ENCODE measurements at regions not wholly inside any gene's neighbourhood (a gene's known extent, or its start where the extent isn't known, plus 50 kb on each side); places are given as distances from the start of the nearest gene placed in this dataset.
"Not testable (repeated sequence)": the region's sequence is repeated elsewhere in the genome, so short reads cannot be mapped to it uniquely, and the experiment has no call there.

DNA sequence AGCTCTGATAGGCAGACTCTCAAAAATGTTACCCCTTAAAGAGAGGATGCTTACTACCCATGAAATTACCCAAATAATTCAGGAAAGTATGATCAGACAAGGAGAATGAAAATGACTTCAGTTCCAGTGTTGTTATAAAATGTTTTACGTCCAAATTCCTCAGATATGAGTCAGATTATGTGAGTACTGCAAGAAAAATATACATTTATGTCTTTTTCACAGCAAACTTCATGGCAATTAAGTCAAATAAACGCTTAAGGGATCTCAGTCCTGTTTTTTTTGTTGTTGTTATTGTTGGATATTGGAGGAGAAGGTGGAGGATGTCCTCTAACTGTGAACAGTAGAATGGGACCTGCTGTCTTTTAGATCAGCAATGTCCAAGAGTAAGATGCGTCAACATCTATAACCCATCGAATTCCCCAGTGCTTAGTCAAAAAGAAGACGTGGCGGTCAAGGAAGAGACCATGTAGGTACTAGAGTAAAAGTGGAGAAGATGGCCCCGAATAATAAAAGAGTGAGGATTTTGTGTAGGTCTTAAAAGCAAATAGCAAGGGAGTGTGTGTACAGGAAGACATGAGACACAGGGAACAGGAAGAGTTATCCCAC is 215.4 kb upstream of the IRS2 start:
- Mint-ChIP-seq H3K27me3 (peaks cover 2% of the 10 kb centered on the region), H3K4me3 (no peak overlapping the region), H3K27ac (no peak overlapping the region), H3K9me3 (no peaks in the 10 kb centered on the region), H3K36me3 (no peaks in the 10 kb centered on the region), H3K4me1 (no peaks in the 10 kb centered on the region)

DNA sequence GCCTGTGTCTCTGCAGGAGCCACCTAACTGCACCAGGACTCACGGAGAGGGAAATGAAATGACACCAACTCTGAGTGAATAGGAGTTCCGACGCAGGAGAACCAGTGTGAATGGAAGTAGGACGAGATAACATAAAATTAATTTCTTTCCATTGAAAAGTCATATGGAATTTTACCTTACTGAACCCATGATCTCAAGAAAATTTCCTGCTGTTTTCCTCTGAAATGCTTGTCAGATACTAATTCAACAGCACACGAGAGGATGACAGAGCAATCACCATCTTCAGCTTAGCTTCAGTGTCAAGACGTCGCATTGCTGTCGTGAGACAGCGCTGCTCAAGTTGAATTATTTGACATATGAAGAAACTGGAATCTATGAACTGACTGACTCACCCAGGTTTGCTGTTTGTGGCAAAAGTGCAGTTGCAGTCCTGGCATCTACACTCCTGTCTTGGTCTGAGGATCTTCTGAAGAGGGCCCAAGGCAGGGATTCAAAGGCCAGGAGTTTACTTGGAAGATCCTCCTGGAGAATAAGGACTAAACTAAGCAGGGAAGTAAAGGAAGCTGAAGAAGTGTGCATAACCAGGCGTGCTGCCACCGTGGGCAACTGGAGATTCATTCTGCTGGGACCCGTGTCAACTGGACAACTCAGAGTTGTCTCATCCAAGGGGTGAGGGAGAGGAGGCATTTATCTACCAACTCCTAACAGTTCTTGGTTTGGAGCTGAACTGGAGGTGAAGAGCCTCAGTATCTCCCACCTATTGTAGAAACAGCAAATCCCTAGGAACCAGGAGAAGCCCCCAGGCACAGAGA is 214.4 kb upstream of the IRS2 start:
- peaks cover 2% of the 10 kb centered on the region for H3K27me3 Mint-ChIP-seq
- no peaks in the 10 kb centered on the region for H3K36me3 Mint-ChIP-seq
- no peak overlapping the region for H3K4me3 Mint-ChIP-seq
- H3K9me3 Mint-ChIP-seq, result no peaks in the 10 kb centered on the region
- no peak overlapping the region for H3K27ac Mint-ChIP-seq
- H3K4me1 Mint-ChIP-seq, result no peaks in the 10 kb centered on the region

DNA sequence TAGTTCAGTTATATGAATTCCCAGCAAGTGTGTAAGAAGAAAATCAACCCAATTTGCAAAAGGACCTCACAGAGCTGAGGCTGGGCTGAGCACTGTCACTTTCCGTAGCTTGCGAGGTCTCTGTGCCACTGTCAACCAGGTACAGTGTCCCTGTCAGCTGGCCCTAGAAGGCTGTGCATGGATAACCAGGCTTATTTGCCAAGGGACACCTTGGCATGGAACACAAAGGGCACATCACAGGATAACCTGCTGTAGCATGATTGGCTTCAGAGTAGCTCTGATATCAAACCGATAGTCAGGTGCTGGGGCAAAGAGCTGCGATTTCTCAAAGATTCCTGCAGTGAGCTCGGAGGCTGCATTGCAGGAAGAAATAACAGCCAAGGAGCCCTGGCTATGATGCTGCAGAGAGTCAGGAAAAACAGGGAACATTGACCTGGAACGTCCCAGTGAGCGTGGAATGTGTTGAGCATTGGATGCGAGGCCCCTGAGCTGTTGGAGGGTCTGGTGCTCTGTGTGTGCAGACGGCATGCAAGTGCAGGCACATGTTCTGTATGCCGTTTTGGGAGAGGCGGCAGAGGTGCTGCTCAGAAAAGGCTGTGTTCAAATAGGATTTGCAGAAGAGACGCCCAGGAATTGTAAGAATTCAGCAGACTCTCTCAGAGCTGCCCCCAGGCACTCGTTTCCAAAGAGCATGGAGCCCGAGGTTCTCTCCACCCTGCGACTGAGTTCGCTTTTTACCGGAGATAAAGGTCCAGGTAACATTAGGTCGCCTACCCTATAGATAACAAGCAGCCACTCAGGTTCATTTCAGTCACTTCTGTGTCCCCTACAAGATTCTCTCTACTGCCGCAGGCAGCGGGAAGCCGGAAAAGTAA is 213.5 kb upstream of the IRS2 start:
- Mint-ChIP-seq H3K4me3 (no peak overlapping the region), H3K36me3 (no peaks in the 10 kb centered on the region), H3K27me3 (peaks cover 2% of the 10 kb centered on the region), H3K9me3 (no peaks in the 10 kb centered on the region), H3K27ac (no peak overlapping the region), H3K4me1 (no peaks in the 10 kb centered on the region)

DNA sequence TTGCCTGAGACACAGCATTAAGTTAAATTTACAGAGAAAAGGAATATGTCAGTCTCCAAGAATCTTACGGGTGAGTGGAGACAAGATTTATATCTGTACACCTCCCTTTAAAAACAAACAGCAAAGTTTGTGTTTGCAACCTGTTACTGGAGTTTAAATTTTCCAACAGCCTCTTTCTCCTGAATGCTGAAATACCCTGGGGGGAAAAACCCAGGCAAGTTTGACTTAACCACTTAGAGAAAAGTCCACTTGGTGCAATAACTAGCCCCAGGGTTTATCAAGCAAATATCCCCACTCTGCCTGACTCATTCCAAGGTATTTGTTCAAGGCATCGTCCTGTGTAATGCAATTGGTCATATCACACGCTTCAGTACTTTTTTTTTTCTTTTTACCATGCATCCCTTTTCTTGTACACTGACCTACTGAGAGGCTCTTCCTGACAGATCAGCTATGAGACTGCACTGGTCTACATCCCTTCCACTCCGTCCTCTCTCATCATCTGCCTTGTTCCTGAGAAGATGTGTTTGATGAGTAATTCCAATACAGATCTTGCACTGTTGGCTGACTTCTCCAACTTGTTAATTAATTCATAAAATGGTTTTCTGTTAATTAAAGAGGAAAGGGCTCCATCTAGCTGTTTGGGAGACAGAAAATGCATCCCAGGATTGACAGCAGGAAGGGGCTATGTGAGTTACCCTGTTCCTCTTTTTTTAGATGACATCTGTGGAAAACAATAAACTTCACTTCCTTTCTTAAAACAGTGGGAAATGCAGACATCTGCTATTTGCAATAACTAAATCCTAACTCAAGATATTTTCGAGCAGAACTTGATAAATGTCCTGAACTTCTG is 212.5 kb upstream of the IRS2 start:
- Mint-ChIP-seq H3K27me3 (peaks cover 2% of the 10 kb centered on the region), H3K4me1 (no peaks in the 10 kb centered on the region), H3K36me3 (no peaks in the 10 kb centered on the region), H3K27ac (no peak overlapping the region), H3K4me3 (no peak overlapping the region), H3K9me3 (no peaks in the 10 kb centered on the region)

DNA sequence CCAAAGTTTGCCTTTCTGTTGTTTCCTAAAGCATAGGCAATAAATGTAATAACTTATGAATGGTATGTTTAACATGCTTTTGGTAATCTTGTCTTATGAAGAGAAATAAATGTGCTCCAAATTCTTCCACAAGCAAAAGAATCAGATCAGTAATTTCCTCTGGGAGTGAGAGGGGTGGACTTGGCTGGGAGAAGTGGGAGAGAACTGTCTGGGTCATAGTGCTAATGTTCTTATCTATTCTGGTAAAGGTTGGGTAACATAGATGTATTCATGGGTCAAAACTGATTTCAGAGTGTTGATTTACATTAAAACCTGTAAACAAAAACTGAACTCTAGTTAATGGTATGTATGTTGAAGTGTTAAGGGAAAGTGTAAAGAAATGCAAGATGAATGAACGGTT is 211.7 kb upstream of the IRS2 start:
- no peak overlapping the region for H3K27ac Mint-ChIP-seq
- no peaks in the 10 kb centered on the region for H3K9me3 Mint-ChIP-seq
- no peaks in the 10 kb centered on the region for H3K4me1 Mint-ChIP-seq
- H3K4me3 Mint-ChIP-seq, result no peak overlapping the region
- peaks cover 2% of the 10 kb centered on the region for H3K27me3 Mint-ChIP-seq
- no peaks in the 10 kb centered on the region for H3K36me3 Mint-ChIP-seq

DNA sequence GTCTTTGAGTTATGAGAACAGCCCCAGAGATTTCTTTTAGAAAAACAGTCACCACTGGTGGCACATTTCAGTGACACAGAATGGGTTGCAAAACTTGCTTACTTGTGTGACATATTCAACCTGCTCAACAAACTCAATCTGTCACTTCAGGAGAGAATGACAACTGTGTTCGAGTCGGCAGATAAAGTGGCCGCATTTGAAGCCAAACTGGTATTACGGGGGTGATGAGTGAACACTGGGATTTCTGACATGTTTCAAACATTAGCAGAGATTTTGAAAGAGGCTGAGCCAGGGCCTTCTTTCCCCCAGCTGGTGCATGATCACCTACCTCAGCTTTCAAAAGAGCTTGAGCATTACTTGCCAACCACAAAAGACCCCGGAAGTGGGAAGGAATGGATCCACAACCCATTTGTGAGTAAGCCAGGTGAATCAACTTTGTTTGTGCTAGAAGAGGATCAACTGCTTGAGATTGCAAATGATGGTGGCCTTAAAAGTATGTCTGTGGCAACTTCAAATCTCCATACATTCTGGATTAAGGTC is 210.7 kb upstream of the IRS2 start:
- not testable (repeated sequence) for H3K4me3 Mint-ChIP-seq, H3K27me3 Mint-ChIP-seq

DNA sequence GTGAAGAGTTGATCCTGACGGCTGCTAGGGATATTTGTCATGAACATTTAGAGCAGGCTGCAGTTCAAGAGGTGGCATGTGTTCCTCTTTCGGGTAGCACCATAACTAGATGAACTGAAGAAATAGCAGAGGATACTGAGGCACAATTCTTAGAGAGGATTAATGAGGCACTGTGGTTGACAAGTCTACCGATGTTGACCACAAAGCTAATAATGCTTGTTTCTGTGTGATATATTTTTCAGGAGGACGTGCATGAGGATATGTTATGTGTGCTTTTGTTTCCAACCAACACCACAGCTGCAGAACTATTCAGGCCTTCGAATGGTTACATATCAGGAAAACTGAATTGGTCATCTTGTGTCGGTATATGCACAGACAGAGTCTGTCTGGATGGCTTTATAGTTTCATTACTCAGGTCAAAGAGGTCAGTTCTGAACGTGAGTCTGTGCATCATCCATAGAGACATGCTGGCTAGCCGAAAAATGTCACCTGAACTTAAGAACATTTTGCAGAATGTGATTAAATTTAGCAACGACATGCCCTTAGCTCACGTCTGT is 210.1 kb upstream of the IRS2 start:
- no peaks in the 10 kb centered on the region for H3K9me3 Mint-ChIP-seq
- H3K27me3 Mint-ChIP-seq, result no peaks in the 10 kb centered on the region
- H3K36me3 Mint-ChIP-seq, result no peaks in the 10 kb centered on the region
- H3K27ac Mint-ChIP-seq, result no peak overlapping the region
- H3K4me3 Mint-ChIP-seq, result no peak overlapping the region
- H3K4me1 Mint-ChIP-seq, result no peaks in the 10 kb centered on the region

More for the DNA sequence above, 210.7 kb upstream of the IRS2 start:
- not testable (repeated sequence) for H3K4me1 Mint-ChIP-seq, H3K36me3 Mint-ChIP-seq, H3K9me3 Mint-ChIP-seq, H3K27ac Mint-ChIP-seq

DNA sequence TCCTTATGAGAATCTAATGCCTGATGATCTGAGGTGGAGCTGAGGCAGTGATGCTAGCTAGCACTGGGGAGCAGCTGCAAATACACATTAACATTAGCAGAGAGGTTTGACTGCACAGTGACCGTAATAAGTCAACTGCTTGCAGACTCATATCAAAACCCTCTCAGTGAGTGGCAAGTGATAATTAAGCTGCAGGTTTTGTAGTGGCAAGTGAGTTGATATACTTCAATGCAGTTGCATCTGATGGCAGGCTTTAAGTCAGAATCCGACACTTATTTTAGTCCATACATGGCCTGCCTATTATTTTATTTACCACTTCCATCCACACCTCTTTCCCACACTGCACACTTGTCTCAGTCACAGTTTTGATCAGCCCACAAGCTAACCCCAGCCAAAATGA is 209.2 kb upstream of the IRS2 start:
- no peaks in the 10 kb centered on the region for H3K36me3 Mint-ChIP-seq
- no peak overlapping the region for H3K4me3 Mint-ChIP-seq
- no peaks in the 10 kb centered on the region for H3K9me3 Mint-ChIP-seq
- no peaks in the 10 kb centered on the region for H3K27me3 Mint-ChIP-seq
- H3K4me1 Mint-ChIP-seq, result no peaks in the 10 kb centered on the region
- H3K27ac Mint-ChIP-seq, result no peak overlapping the region

DNA sequence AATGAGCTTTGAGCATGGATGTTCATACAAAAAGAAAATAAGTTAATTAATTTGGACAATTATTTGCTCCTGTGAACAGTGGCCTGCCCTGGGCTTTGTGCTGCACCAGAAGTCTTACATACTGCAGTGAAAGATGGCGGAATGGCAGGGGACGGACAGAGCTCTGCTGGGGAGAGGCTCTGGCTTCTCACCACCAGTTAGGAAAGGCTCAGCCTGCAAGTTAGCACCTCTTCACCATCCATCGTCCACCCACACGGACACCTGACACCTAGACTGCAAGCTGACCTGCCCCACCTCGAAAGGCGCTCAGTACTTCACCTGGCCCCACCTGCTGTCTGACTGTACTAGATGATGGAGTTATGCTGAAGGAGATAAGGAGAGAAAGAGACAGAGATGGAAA is 203.9 kb upstream of the IRS2 start:
- Mint-ChIP-seq H3K4me3 (no peak overlapping the region), H3K4me1 (no peaks in the 10 kb centered on the region), H3K36me3 (no peaks in the 10 kb centered on the region), H3K27me3 (peaks cover 7% of the 10 kb centered on the region), H3K9me3 (peaks cover 3% of the 10 kb centered on the region), H3K27ac (no peak overlapping the region)

DNA sequence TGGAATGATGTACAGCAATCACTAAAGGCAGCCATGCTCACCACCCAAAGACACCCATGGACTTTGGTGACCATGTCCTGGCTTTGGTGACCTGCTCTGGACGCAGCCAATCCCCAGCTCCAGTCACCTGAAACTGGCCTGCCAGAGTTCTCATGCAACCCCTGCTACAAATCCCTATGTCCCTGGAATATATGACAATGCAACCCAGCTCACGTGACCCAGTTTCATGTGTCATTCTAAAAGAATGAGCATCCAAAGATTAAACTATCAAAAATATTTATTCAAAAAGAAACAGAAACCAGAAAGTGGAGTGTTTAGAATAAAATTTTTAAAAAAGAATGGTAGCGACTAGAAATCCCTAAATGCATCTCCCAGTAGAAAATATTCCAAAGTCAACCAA is 203.3 kb upstream of the IRS2 start:
- Mint-ChIP-seq H3K27me3 (peaks cover 7% of the 10 kb centered on the region), H3K36me3 (no peaks in the 10 kb centered on the region), H3K4me3 (no peak overlapping the region), H3K27ac (no peak overlapping the region), H3K9me3 (peaks cover 3% of the 10 kb centered on the region), H3K4me1 (no peaks in the 10 kb centered on the region)

DNA sequence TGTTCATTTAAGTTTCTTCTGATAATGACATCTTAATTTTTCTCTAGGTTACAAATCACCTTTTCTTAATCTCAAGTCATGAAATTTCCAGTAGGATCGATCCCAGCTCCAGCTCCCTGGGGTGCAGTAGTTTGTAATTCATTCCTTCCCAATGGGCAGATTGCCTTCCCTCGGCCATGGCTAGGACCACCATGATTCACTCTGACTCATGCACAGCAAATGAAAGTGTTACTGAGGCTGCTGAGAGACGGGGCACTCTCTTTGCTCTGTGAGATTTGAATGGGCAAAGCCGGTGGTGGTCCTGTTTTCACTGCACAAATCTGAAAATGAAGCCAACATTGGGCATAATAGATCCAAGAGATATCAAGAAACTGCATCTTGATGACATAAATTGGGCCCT is 202.8 kb upstream of the IRS2 start:
- no peaks in the 10 kb centered on the region for H3K4me1 Mint-ChIP-seq
- H3K4me3 Mint-ChIP-seq, result no peak overlapping the region
- H3K36me3 Mint-ChIP-seq, result no peaks in the 10 kb centered on the region
- no peak overlapping the region for H3K27ac Mint-ChIP-seq
- peaks cover 3% of the 10 kb centered on the region for H3K9me3 Mint-ChIP-seq
- peaks cover 7% of the 10 kb centered on the region for H3K27me3 Mint-ChIP-seq

DNA sequence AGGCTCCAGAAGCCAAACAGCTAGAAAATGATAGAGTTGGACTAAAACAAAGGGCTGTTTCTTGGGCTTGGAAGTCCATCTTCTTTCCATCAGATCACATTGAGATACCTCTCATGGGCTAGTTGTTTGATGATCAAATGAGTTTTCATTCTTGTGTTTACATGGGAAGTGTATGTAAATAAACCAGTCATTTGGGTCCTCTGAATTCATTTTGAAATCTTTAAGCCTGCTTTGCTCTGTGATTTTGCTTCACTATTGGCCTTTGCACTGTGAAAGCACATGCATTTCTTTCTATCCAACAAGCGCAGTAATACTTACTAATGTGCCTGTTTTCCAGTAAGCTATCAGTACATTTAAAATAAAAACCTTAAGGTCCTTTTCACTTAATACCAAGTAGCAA is 200.5 kb upstream of the IRS2 start:
- no peaks in the 10 kb centered on the region for H3K36me3 Mint-ChIP-seq
- H3K4me3 Mint-ChIP-seq, result no peak overlapping the region
- no peak overlapping the region for H3K27ac Mint-ChIP-seq
- peaks cover 9% of the 10 kb centered on the region for H3K27me3 Mint-ChIP-seq
- H3K4me1 Mint-ChIP-seq, result no peaks in the 10 kb centered on the region
- peaks cover 3% of the 10 kb centered on the region for H3K9me3 Mint-ChIP-seq

DNA sequence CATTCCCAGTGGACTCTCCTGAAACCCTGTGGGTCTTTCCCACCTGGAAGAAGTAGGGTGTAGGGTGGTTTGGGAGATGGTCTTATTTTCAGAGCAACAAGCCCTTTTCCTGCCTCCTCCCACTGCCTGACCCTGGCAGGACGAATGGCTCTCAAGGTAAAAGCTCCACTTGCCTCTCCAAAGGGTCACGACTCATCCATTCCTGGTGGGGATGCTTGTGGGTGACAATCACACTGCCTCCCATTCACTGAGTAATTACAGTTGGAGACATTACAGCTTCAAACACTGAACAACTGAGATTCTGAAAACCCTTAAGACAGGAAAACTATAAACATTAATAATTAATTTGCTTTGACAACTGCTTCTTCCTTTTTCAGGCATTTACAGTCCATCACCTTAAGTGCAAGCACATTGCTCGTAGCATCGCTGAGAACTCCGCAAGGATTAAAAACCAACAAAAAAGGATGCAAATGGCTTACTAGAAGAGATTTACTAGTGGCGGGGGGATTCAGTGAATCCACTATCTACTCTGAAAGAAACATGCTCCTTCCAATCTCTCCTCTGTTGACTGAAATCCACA is 199.6 kb upstream of the IRS2 start:
- Mint-ChIP-seq H3K36me3 (no peaks in the 10 kb centered on the region), H3K27ac (no peak overlapping the region), H3K4me3 (no peak overlapping the region), H3K27me3 (peaks cover 9% of the 10 kb centered on the region), H3K4me1 (no peaks in the 10 kb centered on the region), H3K9me3 (peaks cover 3% of the 10 kb centered on the region)

DNA sequence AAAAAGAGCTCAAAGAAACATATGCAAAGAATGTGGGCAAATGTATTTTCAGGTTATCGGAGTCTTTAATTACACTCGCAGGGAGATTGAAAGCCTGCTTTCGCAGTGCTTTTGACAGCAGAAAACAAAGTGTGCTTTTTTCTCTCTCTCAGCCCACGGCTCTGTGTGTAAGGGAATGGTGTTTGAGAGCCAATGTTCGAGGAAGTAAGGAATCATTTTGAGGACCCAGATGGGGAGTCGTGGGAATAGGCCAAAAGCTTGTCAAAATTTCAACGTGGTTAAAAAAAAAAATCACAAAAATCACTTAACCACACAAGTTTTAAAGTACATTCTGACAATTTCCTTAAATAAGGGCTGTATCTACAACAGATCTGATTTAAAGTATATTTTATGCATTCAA is 197.1 kb upstream of the IRS2 start:
- Mint-ChIP-seq H3K36me3 (no peaks in the 10 kb centered on the region), H3K4me1 (no peaks in the 10 kb centered on the region), H3K4me3 (no peak overlapping the region), H3K9me3 (peaks cover 3% of the 10 kb centered on the region), H3K27me3 (peaks cover 7% of the 10 kb centered on the region), H3K27ac (no peak overlapping the region)

Measured in activated naive CD4-positive, alpha-beta T cell treated with anti-CD3 and anti-CD28 coated beads, Interleukin-2, amount 50 U/mL, for 24 hours (primary cell).